ENCODE measurements at regions not wholly inside any gene's neighbourhood (a gene's known extent, or its start where the extent isn't known, plus 50 kb on each side); places are given as distances from the start of the nearest gene placed in this dataset.
"Not testable (repeated sequence)": the region's sequence is repeated elsewhere in the genome, so short reads cannot be mapped to it uniquely, and the experiment has no call there.

- TF ChIP-seq ZFX (IDR thresholded peaks at IDR 0.05) (no peak), CTCF (conservative IDR thresholded peaks at IDR 0.05) (no peak)
- H3K27ac ChIP-seq: no peak overlapping the region
These were observed 483.7 kb downstream of the USP25 start for GRCh38 chr21:16213518-16213917.

GRCh38 chr21:16215193-16215592, 485.4 kb downstream of the USP25 start:
- no peak overlapping the region for H3K27ac ChIP-seq
- TF ChIP-seq CTCF (conservative IDR thresholded peaks at IDR 0.05) (no peak), ZFX (IDR thresholded peaks at IDR 0.05) (no peak)

- TF ChIP-seq ZFX (IDR thresholded peaks at IDR 0.05) (no peak), CTCF (conservative IDR thresholded peaks at IDR 0.05) (no peak)
- no peak overlapping the region for H3K27ac ChIP-seq
These were observed 485.9 kb downstream of the USP25 start for GRCh38 chr21:16215663-16216183.

- no peak overlapping the region for H3K27ac ChIP-seq
- no peak for TF ChIP-seq CTCF (conservative IDR thresholded peaks at IDR 0.05)
- no peak for TF ChIP-seq ZFX (IDR thresholded peaks at IDR 0.05)
These were observed 486.6 kb downstream of the USP25 start for GRCh38 chr21:16216288-16216962.

- TF ChIP-seq ZFX (IDR thresholded peaks at IDR 0.05): no peak
- no peak for TF ChIP-seq CTCF (conservative IDR thresholded peaks at IDR 0.05)
- H3K27ac ChIP-seq: no peak overlapping the region
These were observed 489.0 kb downstream of the USP25 start for GRCh38 chr21:16218682-16219343.

GRCh38 chr21:16224756-16225155, 495.0 kb downstream of the USP25 start:
- H3K27ac ChIP-seq: not testable (repeated sequence)

GRCh38 chr21:16239659-16240265, 510.0 kb downstream of the USP25 start:
- TF ChIP-seq ZFX (IDR thresholded peaks at IDR 0.05) (no peak), CTCF (conservative IDR thresholded peaks at IDR 0.05) (no peak)
- H3K27ac ChIP-seq: peak overlapping the region; percentile 55

Data from C4-2B (cell line).